ENCODE measurements at regions not wholly inside any gene's neighbourhood (a gene's known extent, or its start where the extent isn't known, plus 50 kb on each side); places are given as distances from the start of the nearest gene placed in this dataset. TPM values are rescaled to one million over a fixed set of nuclear protein-coding genes. Genes with fewer than 3 reads are reported as not detected.

DNA sequence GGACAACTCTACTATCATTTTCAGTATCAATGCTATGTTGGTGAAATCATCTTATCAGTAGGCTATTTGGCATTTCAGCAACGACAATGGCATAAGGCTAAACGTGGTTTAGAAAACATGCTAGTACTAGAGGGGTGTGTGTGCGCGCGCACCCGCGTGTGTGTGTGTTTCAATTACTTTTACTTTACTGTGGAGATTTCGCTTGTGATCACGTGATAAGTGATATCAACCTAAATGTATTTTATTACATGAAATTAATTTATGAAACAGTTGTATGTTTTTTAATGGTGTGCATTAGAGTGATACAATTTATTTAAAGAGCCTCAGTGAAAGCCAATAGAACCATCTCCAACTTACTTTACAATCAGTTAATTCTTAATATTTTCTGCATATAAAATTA is 587.9 kb upstream of the ITGA1 start:
- Histone ChIP-seq H3K9ac (no peak overlapping the region), H3K36me3 (no peaks in the 10 kb centered on the region), H3K4me3 (no peak overlapping the region), H4K20me1 (ENCODE audit: low read depth) (no peaks in the 10 kb centered on the region), H3K27ac (no peak overlapping the region), H3K4me2 (no peak overlapping the region), H3K79me2 (ENCODE audit: low read depth) (no peaks in the 10 kb centered on the region), H3K9me3 (ENCODE audit: low read depth) (no peaks in the 10 kb centered on the region), H3F3A (ENCODE audit: low read depth) (no peaks in the 10 kb centered on the region), H3K27me3 (no peaks in the 10 kb centered on the region), H2AFZ (replicated peaks) (no peak overlapping the region), H3K4me1 (no peaks in the 10 kb centered on the region)
- H3K27me3 Mint-ChIP-seq (ENCODE audit: insufficient read depth, low read depth) = no peaks in the 10 kb centered on the region
- H3K4me1 Mint-ChIP-seq = no peaks in the 10 kb centered on the region
- H3K27ac Mint-ChIP-seq = no peak overlapping the region
- DNase-seq (ENCODE audit: low spot score) = no peak
- H3K9me3 Mint-ChIP-seq = peaks cover 3% of the 10 kb centered on the region
- no peak for TF ChIP-seq EZH2phosphoT487 (IDR thresholded peaks at IDR 0.05)
- no peaks in the 10 kb centered on the region for H3K36me3 Mint-ChIP-seq
- no peak overlapping the region for H3K4me3 Mint-ChIP-seq

GRCh38 chr5:52202256-52202655 is 585.5 kb upstream of the ITGA1 start:
- Mint-ChIP-seq H3K27ac (no peak overlapping the region), H3K4me1 (no peaks in the 10 kb centered on the region), H3K4me3 (no peak overlapping the region), H3K9me3 (peaks cover 3% of the 10 kb centered on the region), H3K36me3 (no peaks in the 10 kb centered on the region), H3K27me3 (ENCODE audit: insufficient read depth, low read depth) (no peaks in the 10 kb centered on the region)
- no peaks in the 10 kb centered on the region for H3K79me2 ChIP-seq (ENCODE audit: low read depth)
- no peak overlapping the region for H3K27ac ChIP-seq
- H3K4me2 ChIP-seq = no peak overlapping the region
- H3K9ac ChIP-seq = no peak overlapping the region
- no peaks in the 10 kb centered on the region for H3K4me1 ChIP-seq
- H3K9me3 ChIP-seq (ENCODE audit: low read depth) = no peaks in the 10 kb centered on the region
- H2AFZ ChIP-seq (replicated peaks) = no peak overlapping the region
- DNase-seq (ENCODE audit: low spot score) = no peak
- no peak overlapping the region for H3K4me3 ChIP-seq
- H3K36me3 ChIP-seq = no peaks in the 10 kb centered on the region
- no peaks in the 10 kb centered on the region for H3F3A ChIP-seq (ENCODE audit: low read depth)
- H4K20me1 ChIP-seq (ENCODE audit: low read depth) = no peaks in the 10 kb centered on the region
- no peak for TF ChIP-seq EZH2phosphoT487 (IDR thresholded peaks at IDR 0.05)
- H3K27me3 ChIP-seq = no peaks in the 10 kb centered on the region

GRCh38 chr5:52204310-52204709 is 583.4 kb upstream of the ITGA1 start:
- Histone ChIP-seq H3K4me3 (no peak overlapping the region), H2AFZ (replicated peaks) (no peak overlapping the region), H3K36me3 (no peaks in the 10 kb centered on the region), H3F3A (ENCODE audit: low read depth) (no peaks in the 10 kb centered on the region), H4K20me1 (ENCODE audit: low read depth) (no peaks in the 10 kb centered on the region), H3K27ac (no peak overlapping the region), H3K9me3 (ENCODE audit: low read depth) (no peaks in the 10 kb centered on the region), H3K9ac (no peak overlapping the region), H3K4me2 (no peak overlapping the region), H3K27me3 (no peaks in the 10 kb centered on the region), H3K79me2 (ENCODE audit: low read depth) (no peaks in the 10 kb centered on the region), H3K4me1 (no peaks in the 10 kb centered on the region)
- DNase-seq (ENCODE audit: low spot score) = no peak
- no peak overlapping the region for H3K27ac Mint-ChIP-seq
- H3K9me3 Mint-ChIP-seq = peaks cover 3% of the 10 kb centered on the region
- H3K27me3 Mint-ChIP-seq (ENCODE audit: insufficient read depth, low read depth) = no peaks in the 10 kb centered on the region
- H3K36me3 Mint-ChIP-seq = no peaks in the 10 kb centered on the region
- no peak overlapping the region for H3K4me3 Mint-ChIP-seq
- TF ChIP-seq EZH2phosphoT487 (IDR thresholded peaks at IDR 0.05) = no peak
- no peak for TF ChIP-seq EZH2 (IDR thresholded peaks at IDR 0.05)
- TF ChIP-seq, protein P1, sequence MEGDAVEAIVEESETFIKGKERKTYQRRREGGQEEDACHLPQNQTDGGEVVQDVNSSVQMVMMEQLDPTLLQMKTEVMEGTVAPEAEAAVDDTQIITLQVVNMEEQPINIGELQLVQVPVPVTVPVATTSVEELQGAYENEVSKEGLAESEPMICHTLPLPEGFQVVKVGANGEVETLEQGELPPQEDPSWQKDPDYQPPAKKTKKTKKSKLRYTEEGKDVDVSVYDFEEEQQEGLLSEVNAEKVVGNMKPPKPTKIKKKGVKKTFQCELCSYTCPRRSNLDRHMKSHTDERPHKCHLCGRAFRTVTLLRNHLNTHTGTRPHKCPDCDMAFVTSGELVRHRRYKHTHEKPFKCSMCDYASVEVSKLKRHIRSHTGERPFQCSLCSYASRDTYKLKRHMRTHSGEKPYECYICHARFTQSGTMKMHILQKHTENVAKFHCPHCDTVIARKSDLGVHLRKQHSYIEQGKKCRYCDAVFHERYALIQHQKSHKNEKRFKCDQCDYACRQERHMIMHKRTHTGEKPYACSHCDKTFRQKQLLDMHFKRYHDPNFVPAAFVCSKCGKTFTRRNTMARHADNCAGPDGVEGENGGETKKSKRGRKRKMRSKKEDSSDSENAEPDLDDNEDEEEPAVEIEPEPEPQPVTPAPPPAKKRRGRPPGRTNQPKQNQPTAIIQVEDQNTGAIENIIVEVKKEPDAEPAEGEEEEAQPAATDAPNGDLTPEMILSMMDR (IDR thresholded peaks at IDR 0.05) = no peak
- H3K4me1 Mint-ChIP-seq = no peaks in the 10 kb centered on the region

Small RNA genes lying in the stretch of these regions (small RNA-seq; reads per million reads assigned to genes)
- gene RNA5SP182 = not detected
